GM18868 (cell line): ENCODE measurements at regions not wholly inside any gene's neighbourhood (a gene's known extent, or its start where the extent isn't known, plus 50 kb on each side); places are given as distances from the start of the nearest gene placed in this dataset.
"Not testable (repeated sequence)": the region's sequence is repeated elsewhere in the genome, so short reads cannot be mapped to it uniquely, and the experiment has no call there.

Source experiments
- ATAC-seq: cut with Tn5 transposase; IDR thresholded peaks from one replicate; pipeline ENCODE4 v1.9.1; 2021; ENCODE audit warnings: mild to moderate bottlenecking, moderate library complexity; ENCODE audit not compliant: unreplicated experiment

DNA sequence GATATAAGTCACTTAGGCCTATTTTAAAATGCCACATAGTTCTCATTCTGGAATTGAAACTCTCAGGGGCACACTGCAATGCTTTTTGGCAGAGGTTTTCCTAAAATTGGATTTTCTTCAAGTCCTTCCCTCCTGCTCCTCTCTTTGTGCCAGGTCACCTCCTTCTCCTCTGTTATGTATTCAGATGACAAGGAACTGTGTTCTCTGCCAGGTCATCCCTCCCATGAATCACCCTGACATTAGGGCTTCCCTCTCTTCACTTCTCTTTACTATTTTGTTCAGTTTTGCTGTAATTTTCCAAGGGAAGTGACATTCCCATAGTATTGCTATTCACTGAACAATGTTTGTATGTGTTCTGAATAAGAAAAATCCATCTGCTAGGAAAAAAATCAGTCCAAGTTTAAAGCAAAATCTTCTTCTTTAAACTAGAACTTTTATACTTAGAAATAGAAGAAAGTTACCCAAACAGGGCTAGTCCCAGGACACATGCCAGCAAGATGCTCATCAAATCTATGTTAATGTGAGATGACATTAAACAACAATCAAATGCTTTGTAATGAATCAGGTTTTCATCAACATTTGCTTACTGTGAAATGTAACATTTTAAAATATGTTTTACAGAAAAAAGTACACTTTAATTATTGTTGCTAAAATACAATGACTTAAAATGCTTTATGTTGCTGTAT lies 461.1 kb downstream of the MMUT start:
- ATAC-seq = no peak

DNA sequence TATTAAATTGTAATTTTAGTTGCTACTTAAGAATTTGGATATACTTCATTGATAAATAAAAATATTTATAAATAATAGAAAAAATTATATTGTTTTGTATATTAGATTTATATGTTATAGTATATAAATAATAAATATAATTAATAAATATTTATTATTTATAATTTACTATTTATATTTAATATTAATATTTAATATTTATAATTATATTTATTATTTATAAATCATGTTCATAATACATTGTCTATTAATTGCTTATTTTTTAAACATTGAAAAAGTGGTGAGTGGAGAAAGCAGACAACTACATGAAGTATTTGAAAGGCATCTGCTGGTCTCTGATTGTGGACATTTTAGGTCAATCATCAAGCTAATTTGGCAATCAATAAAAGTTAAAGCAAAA lies 464.5 kb downstream of the MMUT start:
- no peak for ATAC-seq

DNA sequence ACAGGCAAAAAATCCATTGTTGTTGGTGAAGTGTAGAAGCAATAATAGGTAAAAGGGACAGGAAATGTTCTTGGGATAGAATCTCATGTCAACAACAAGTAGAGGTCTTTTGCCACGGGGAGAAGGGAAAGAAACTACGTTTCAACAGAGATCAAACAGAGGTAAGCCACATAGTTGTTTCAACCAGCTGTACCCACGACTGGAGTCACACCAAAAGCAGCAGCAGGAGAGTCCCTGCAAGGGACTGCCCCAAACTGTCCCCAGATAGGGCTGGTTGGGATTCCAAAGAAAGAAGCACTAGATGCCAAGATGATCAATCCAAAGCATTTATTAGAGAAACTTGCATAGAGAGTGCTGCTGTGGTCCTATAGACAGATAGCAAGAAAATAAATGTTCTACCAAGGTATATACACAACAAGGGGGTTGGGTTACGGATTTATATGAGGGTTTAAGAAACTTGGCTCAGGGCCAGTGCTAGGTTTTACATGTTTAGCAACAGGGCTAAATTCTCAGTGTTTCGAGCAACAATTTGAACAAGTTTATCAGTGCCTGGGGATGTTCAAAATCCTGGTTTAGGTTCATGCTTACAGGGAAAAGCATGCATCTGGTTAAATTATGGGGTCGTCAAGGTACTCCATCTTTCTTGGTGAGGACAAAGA lies 466.5 kb downstream of the MMUT start:
- ATAC-seq = peak; percentile 74

- ATAC-seq = no peak
Measured at GRCh38 chr6:48994811-48995210, 468.2 kb downstream of the MMUT start.

- ATAC-seq = no peak
Measured at GRCh38 chr6:48990739-48991138, 472.3 kb downstream of the MMUT start.

- ATAC-seq = no peak
Measured at GRCh38 chr6:48986845-48987244, 476.2 kb downstream of the MMUT start.

DNA sequence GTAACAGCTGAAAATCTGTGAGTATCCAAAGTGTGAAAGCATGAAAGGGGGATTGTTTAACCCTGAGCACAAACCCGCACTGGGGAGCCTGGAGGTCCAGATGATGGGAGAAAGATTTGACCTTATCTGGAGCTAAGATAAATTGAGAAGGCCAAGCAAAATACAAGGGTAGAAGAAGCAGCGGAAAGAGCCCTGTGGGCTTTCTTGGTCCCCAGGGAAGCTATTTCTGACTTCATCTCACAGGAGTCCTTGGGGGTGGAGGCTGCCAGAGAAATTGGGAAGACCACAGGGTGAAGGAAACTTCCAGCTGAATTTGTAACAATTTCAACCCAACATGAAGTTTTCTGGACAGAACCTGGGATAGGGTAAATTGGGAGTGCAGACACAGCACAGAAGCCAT lies 476.9 kb downstream of the MMUT start:
- ATAC-seq = no peak

DNA sequence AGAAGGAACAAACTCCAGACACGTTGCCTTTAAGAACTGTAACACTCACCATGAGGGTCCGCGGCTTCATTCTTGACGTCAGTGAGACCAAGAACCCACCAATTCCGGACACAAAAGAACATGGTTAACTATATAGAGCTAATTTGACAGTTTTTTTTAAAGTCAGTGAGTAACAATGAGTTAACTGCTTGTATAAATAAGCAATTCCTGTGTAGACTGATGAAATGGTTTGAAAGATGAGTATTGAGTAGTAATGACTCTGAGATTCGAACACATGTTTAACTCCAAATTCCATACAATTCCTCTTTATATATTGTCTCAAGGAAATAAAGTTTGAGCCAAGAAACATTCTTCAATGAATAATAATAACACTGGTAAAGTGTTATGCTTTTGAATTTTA lies 478.0 kb downstream of the MMUT start:
- no peak for ATAC-seq

- not testable (repeated sequence) for ATAC-seq
Measured at GRCh38 chr6:48983968-48984367, 479.1 kb downstream of the MMUT start.

GRCh38 chr6:48983377-48983776 lies 479.7 kb downstream of the MMUT start:
- no peak for ATAC-seq

DNA sequence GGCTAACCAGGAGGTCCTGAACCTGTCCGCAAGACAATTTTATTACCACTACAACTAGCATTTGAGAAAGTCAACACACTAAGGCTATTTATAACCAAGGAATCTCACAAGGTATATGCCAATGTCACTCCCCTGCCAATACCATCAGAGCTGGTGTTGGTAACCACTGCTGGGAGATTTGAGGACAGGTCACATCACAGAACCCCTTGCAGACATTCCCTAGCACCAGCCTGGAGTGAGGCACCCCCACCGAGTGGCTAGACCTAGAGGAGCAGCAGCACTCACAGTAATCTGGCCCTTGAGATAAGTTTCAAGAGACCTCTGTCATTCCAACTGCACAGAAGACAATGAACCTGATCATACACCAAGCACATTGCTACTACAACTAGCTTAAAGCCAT lies 483.2 kb downstream of the MMUT start:
- no peak for ATAC-seq

- ATAC-seq = no peak
Measured at GRCh38 chr6:48979085-48979484, 484.0 kb downstream of the MMUT start.

DNA sequence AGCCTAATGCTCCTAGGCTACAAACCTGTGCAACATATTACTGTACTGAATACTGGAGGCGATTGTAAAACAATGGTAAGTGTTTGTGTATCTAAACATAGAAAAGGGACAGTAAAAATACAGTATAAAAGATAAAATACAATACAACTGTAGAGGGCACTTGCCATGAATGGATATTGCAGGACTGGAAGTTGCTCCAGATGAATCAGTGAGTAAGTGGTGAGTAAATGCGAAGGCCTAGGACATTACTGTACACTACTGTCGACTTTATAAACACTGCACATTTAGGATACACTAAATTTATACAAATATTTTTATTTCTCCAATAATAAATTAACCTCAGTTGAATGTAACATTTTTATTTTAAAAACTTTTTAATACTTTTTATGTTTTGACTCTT lies 485.0 kb downstream of the MMUT start:
- ATAC-seq = no peak

DNA sequence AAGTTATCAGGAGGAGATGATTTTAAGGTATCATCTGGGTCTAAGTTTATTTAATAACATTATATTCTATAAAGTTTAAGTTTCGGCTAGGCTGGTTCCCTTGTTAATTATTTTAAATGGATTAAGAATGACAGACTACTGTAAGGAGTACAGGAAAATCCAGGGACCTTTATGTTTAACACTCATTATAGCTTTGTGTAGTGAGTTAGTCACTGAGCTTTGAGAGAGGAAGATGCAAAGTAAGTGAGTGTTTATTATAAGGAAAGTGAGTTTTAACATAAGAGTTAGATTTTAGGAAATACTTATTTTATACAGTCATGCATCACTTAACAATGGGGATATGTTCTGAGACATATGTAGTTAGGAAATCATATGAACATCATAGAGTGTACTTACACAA lies 485.5 kb downstream of the MMUT start:
- ATAC-seq = no peak

DNA sequence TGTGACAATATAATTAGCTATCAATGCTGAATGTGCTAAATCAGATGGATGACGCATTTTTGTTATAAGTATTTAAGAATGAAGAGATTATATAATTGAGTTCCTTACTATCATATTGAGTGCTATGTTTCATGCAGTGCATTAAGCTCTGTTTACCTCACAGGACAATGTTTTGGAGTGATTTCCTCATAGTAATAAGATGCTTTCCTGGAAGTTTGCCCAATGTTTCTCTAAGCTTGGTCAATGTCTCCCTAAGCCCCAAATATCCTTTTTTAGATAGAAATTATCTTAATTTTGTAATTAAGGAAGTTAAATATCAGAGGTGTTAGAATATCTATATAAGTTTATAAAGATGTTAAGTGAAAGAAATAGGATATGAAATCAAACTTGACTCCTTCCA lies 489.6 kb downstream of the MMUT start:
- ATAC-seq = no peak

DNA sequence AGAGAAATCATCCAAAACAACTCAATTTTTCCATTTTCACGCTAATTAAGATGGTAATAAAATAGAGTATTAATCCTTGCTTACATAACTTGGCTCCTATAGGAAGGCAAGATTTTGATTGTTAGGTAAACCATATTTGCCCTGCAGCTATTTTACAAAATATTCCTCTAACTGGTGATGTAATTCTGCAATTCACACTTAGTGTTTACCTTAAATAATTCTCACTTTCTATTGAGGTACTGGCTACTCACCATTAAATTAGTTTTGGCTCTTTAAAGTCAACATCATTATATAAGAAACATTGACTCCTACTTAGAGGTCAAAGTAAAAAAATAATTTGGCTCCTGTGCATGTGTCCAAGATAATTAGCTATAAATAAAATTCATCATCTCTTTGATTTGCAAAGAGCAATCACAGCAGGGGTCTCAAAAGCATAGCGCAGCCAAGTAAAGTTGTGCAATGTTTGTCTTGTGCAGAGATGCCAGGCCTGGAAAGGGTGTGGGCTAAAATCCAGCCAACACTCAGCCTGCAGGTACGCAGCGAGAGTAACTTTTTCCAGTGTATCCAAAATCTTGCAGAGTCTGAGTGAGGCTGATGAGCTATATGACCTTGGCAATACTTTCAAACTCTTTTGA lies 501.2 kb downstream of the MMUT start:
- no peak for ATAC-seq

DNA sequence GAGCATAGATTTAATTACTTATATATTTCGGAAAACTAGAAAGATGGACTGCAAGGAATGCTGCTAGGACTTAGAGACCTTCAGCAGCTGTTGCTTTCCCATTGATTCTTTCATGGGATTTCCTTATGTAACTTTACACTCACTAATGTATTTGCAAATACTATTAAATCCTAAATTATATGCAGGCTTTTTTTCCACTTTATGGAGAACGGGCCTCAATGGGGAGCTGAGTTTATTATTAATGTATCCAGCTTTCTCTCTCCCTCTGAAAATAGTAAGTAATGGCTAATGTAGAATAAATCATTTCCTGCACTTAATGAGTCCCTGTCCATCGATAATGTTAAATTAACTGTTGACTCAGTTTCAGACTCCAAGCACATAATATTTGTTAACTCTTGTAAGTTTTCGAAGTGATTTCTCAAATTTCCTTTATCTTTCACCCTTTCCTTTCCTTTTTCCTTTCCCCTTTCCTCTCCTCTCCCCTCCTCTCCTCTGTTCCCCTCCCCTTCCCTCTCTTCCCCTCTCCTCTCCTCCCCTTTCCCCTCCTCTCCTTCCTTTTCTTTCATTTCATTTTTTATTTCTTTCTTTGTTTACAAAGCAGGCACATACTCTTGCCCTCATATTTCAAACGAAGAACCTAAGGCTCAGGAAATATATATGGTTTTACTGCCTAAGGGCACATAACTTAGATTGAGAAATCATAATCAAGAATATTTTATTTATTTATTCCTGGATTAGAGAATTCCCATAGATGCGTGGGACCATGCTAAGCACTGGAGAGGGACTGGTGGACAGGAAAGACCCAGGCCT lies 503.6 kb downstream of the MMUT start:
- ATAC-seq = no peak

GRCh38 chr6:48957781-48958180 lies 505.3 kb downstream of the MMUT start:
- no peak for ATAC-seq

GRCh38 chr6:48951917-48952316 lies 511.1 kb downstream of the MMUT start:
- no peak for ATAC-seq

- ATAC-seq = not testable (repeated sequence)
Measured at GRCh38 chr6:48944276-48944675, 518.8 kb downstream of the MMUT start.

- ATAC-seq = no peak
Measured at GRCh38 chr6:48933136-48933535, 529.9 kb downstream of the MMUT start.

DNA sequence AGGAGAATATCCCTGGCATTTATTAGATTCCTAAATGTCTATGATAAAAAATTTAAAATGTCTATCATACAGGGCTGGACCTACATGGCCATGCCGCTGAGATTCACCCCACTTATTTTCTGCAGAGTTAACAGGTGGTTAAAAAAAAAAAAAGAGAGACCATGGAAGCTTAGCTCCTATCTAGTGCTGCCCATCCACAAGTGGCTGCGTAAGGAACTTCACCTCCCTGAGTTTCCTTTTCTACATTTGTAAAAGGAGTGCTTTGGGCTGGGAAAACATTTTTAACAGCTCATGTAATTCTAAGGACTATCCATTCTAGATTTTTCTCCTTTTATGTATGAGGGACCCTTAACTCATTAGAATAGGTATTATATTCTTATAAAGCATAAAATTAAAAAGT lies 534.1 kb downstream of the MMUT start:
- no peak for ATAC-seq
